ENCODE measurements at regions not wholly inside any gene's neighbourhood (a gene's known extent, or its start where the extent isn't known, plus 50 kb on each side); places are given as distances from the start of the nearest gene placed in this dataset.

GRCh38 chr4:17020901-17021300 lies 122.5 kb upstream of the LDB2 start (continued):
- TF ChIP-seq BCLAF1 (IDR thresholded peaks at IDR 0.05), result no peak
- no peak for TF ChIP-seq NRF1 (conservative IDR thresholded peaks at IDR 0.05; ENCODE audit: low read depth, low read length)
- no peak for TF ChIP-seq DPF2 (IDR thresholded peaks at IDR 0.05)
- no peak for TF ChIP-seq SREBF1 (IDR thresholded peaks at IDR 0.05; ENCODE audit: low read length)
- TF ChIP-seq NR2F1 (conservative IDR thresholded peaks at IDR 0.05), result no peak
- TF ChIP-seq ATF2 (IDR thresholded peaks at IDR 0.05; ENCODE audit: low read length), result no peak
- no peak for TF ChIP-seq ZBED1 (IDR thresholded peaks at IDR 0.05; ENCODE audit: borderline replicate concordance)
- TF ChIP-seq ZZZ3 (IDR thresholded peaks at IDR 0.05; ENCODE audit: control insufficient read depth, insufficient read length, low read depth), result no peak
- no peak for TF ChIP-seq SMAD5 (IDR thresholded peaks at IDR 0.05; ENCODE audit: low read depth)
- TF ChIP-seq BMI1 (IDR thresholded peaks at IDR 0.05; ENCODE audit: borderline replicate concordance), result no peak
- no peak for TF ChIP-seq YY1 (IDR thresholded peaks at IDR 0.05; ENCODE audit: low read depth, low read length)
- TF ChIP-seq RELA (IDR thresholded peaks at IDR 0.05; ENCODE audit: borderline replicate concordance, partially characterized antibody), result no peak

- no peak overlapping the region for H3K4me2 ChIP-seq (ENCODE audit: control insufficient read depth, insufficient read depth)
- no peak overlapping the region for H3K4me3 ChIP-seq
- no peak for FAIRE-seq
- H3K27ac ChIP-seq (ENCODE audit: control insufficient read depth, insufficient read depth), result no peak overlapping the region
- RAD21 ChIA-PET (ENCODE audit: unreplicated experiment), result no interaction called here
- no peaks in the 10 kb centered on the region for H3K4me1 ChIP-seq (ENCODE audit: control insufficient read depth, insufficient read depth, low read length)
- in situ Hi-C loops (cut with MboI) (no loop called here), intact Hi-C loops (cut with micrococcal nuclease; ENCODE audit: unreplicated experiment) (no loop called here)
- no peak for DNase-seq (ENCODE audit: low read depth, low spot score)
- H3K9ac ChIP-seq (ENCODE audit: control insufficient read depth, insufficient read depth, low read length), result no peak overlapping the region
- no peak overlapping the region for H2AFZ ChIP-seq (ENCODE audit: control insufficient read depth, low read depth, low read length)
- POLR2A ChIA-PET, result no interaction called here
- H3K36me3 ChIP-seq (ENCODE audit: control insufficient read depth in 2 of 2, insufficient read depth in 2 of 2, low read length in 1 of 2), result no peaks in the 10 kb centered on the region
- BruUV-seq (replicated peaks), result no TSS peak
- WGBS (ENCODE audit: insufficient coverage, insufficient replicate concordance, low lambda C conversion rate, missing lambda C conversion rate), result 12% methylated on average over 1 of the region's 1 CpG
- H3K9me3 ChIP-seq (replicated peaks; ENCODE audit: control insufficient read depth, insufficient read depth, low read length), result no peaks in the 10 kb centered on the region
- CTCF ChIA-PET, result no interaction called here
- no peak for ATAC-seq
- H3K79me2 ChIP-seq (ENCODE audit: control insufficient read depth, insufficient read depth, low read length), result no peaks in the 10 kb centered on the region
- SMC1A ChIA-PET (ENCODE audit: uncharacterized antibody, unreplicated experiment), result no interaction called here
- no peaks in the 10 kb centered on the region for H4K20me1 ChIP-seq (ENCODE audit: control insufficient read depth, insufficient read depth)
- no peaks in the 10 kb centered on the region for H3K27me3 ChIP-seq (replicated peaks in 1 of 2; ENCODE audit: control insufficient read depth in 2 of 2, insufficient read depth in 2 of 2, low read length in 1 of 2)
- TF ChIP-seq E4F1 (IDR thresholded peaks at IDR 0.05; ENCODE audit: borderline replicate concordance, partially characterized antibody) (no peak), BACH1 (IDR thresholded peaks at IDR 0.05; ENCODE audit: borderline replicate concordance) (no peak), PRDM15 (CRISPR knock-in tag; IDR thresholded peaks at IDR 0.05) (no peak), HDAC2 (IDR thresholded peaks at IDR 0.05) (no peak)
Observed at GRCh38 chr4:17020451-17020850, 122.0 kb upstream of the LDB2 start.
